HepG2 (cell line): ENCODE measurements at regions not wholly inside any gene's neighbourhood (a gene's known extent, or its start where the extent isn't known, plus 50 kb on each side); places are given as distances from the start of the nearest gene placed in this dataset.

ENCODE experiments used
- ATAC-seq: fragments of 200-7000 bp; cut with Tn5 transposase; 3 replicates; pipeline ENCODE4 v1.9.1; 2020; ENCODE audit warnings: mild to moderate bottlenecking, moderate library complexity
- BruUV-seq: library from RNA; stranded (reverse); fragments of 400-500 nt; replicated peaks from 2 replicates; lab custom pipeline; 2021; lab: Mats Ljungman, UMichigan
- CTCF ChIA-PET: fragments of 300-600 bp; formaldehyde crosslinking; extraction: SDS; loops from one replicate; lab custom pipeline; 2021; ENCODE audit warnings: low total read pairs, inconsistent platforms, low intra/inter-chr PET ratio; lab: Yijun Ruan, JAX
- POLR2A ChIA-PET: fragments of 350-600 bp; sonication (Branson Sonifier 250); formaldehyde crosslinking; loops from one replicate; lab custom pipeline; 2020; ENCODE audit warnings: antibody characterized with exemption, inconsistent platforms; lab: Yijun Ruan, JAX
- DNase-seq: peaks from one replicate; pipeline ENCODE4 v3.0.0-alpha.2; 2015; ENCODE audit warnings: low spot score
- FAIRE-seq: peaks from 3 replicates; lab custom pipeline; 2011; peaks lifted over from hg19 to GRCh38; lab: Jason Lieb, UNC
- H2AFZ ChIP-seq: one replicate; pipeline ENCODE4 v1.6.1; 2011; ENCODE audit warnings: low read length, inconsistent platforms
- H3K27ac ChIP-seq: fragments of 300-600 bp; 3 replicates; pipeline ENCODE4 v1.8.0; 2011; ENCODE audit warnings: mixed run types, mild to moderate bottlenecking, mixed read lengths, low read length, inconsistent platforms; ENCODE audit not compliant: insufficient read depth; ENCODE audit errors: extremely low read length
- H3K27me3 ChIP-seq, 2 experiments: fragments of 200-600 bp in 1 of 2; 2 replicates in 1 of 2; 3 replicates in 1 of 2; pipeline versions ENCODE4 v1.6.0 to v1.8.0; 2011; ENCODE audit warnings: low read length in 2 of 2, mild to moderate bottlenecking in 2 of 2, moderate library complexity in 2 of 2, inconsistent platforms in 1 of 2; ENCODE audit not compliant: insufficient read depth in 2 of 2, control insufficient read depth in 1 of 2
- H3K36me3 ChIP-seq, 2 experiments: fragments of 200-600 bp in 1 of 2; replicated peaks in 1 of 2; 2 replicates in 1 of 2; 3 replicates in 1 of 2; pipeline versions ENCODE4 v1.5.1 to v1.8.0; 2011; ENCODE audit warnings: low read length in 2 of 2, inconsistent platforms in 1 of 2; ENCODE audit not compliant: insufficient read depth in 2 of 2, control insufficient read depth in 1 of 2
- H3K4me1 ChIP-seq: 2 replicates; pipeline ENCODE4 v1.5.1; 2012; ENCODE audit warnings: low read length, inconsistent platforms; ENCODE audit not compliant: insufficient read depth
- H3K4me2 ChIP-seq: 2 replicates; pipeline ENCODE4 v1.6.0; 2011; ENCODE audit warnings: low read depth, low read length, inconsistent platforms
- H3K4me3 ChIP-seq, 3 experiments: fragments of 200-600 bp in 1 of 3; sonication (generic), shearing (Covaris generic) in 1 of 3; replicated peaks in 1 of 3; 2 replicates each; pipeline ENCODE4 v1.5.1; 2011 to 2016; ENCODE audit warnings: low read length in 3 of 3, inconsistent platforms in 2 of 3, low read depth in 2 of 3, mild to moderate bottlenecking in 2 of 3, control low read depth in 1 of 3, mixed read lengths in 1 of 3; ENCODE audit not compliant: insufficient read depth in 1 of 3
- H3K79me2 ChIP-seq: one replicate; pipeline ENCODE4 v1.6.1; 2011; ENCODE audit warnings: low read length, inconsistent platforms; ENCODE audit not compliant: insufficient read depth
- H3K9ac ChIP-seq: 2 replicates; pipeline ENCODE4 v1.6.0; 2011; ENCODE audit warnings: mild to moderate bottlenecking, low read depth, low read length, inconsistent platforms; ENCODE audit not compliant: insufficient read depth
- H3K9me3 ChIP-seq: 2 replicates; pipeline ENCODE4 v1.5.1; 2012; ENCODE audit warnings: mild to moderate bottlenecking, low read length
- H4K20me1 ChIP-seq: 2 replicates; pipeline ENCODE4 v1.6.0; 2011; ENCODE audit warnings: inconsistent platforms, mild to moderate bottlenecking, low read length, moderate library complexity; ENCODE audit not compliant: insufficient read depth
- CCAR2 ChIP-seq: fragments of 200-400 bp; formaldehyde crosslinking; optimal IDR thresholded peaks from 2 replicates; pipeline ENCODE3; 2018; ENCODE audit warnings: low read depth, mild to moderate bottlenecking, low read length, moderate library complexity
- CHD2 ChIP-seq: IDR thresholded peaks from 2 replicates; pipeline ENCODE4 v1.6.1; 2011; ENCODE audit warnings: low read depth, low read length, improper control_type of control experiment
- ELF4 ChIP-seq: sonication (generic); formaldehyde crosslinking; IDR thresholded peaks from 2 replicates; pipeline ENCODE4 v1.5.0; 2020; ENCODE audit warnings: missing genetic modification reagents, mild to moderate bottlenecking, moderate library complexity, borderline replicate concordance
- ESRRA ChIP-seq: sonication (generic); formaldehyde crosslinking; IDR thresholded peaks from 2 replicates; pipeline ENCODE4 v1.5.1; 2020; ENCODE audit warnings: mild to moderate bottlenecking, low read depth, missing genetic modification reagents
- GFI1 ChIP-seq: sonication (generic); formaldehyde crosslinking; IDR thresholded peaks from 2 replicates; pipeline ENCODE4 v1.5.0; 2020; ENCODE audit warnings: missing genetic modification reagents, mild to moderate bottlenecking, borderline replicate concordance
- HNRNPL ChIP-seq: fragments of 200-400 bp; formaldehyde crosslinking; IDR thresholded peaks from 2 replicates; pipeline ENCODE4 v1.6.1; 2017; ENCODE audit warnings: mild to moderate bottlenecking, low read depth, low read length
- KDM3A ChIP-seq: IDR thresholded peaks from 2 replicates; pipeline ENCODE4 v1.6.1; 2018; ENCODE audit warnings: low read depth, missing compliant biosample characterization
- KLF15 ChIP-seq: sonication (generic); formaldehyde crosslinking; IDR thresholded peaks from 2 replicates; pipeline ENCODE4 v1.8.1; 2023; ENCODE audit warnings: borderline replicate concordance, mild to moderate bottlenecking, inconsistent platforms, missing genetic modification reagents, mixed read lengths
- MZF1 ChIP-seq: sonication (generic); formaldehyde crosslinking; IDR thresholded peaks from 2 replicates; pipeline ENCODE4 v1.8.1; 2023; ENCODE audit warnings: mild to moderate bottlenecking, missing genetic modification reagents, borderline replicate concordance
- SMAD1 ChIP-seq: sonication (generic); formaldehyde crosslinking; IDR thresholded peaks from 2 replicates; pipeline ENCODE4 v1.4.0; 2020; ENCODE audit warnings: missing genetic modification reagents, low read depth, mild to moderate bottlenecking, borderline replicate concordance
- SMARCE1 ChIP-seq: fragments of 450-650 bp; IDR thresholded peaks from 2 replicates; pipeline ENCODE4 v1.6.1; 2017; ENCODE audit warnings: borderline replicate concordance
- SP2 ChIP-seq: sonication (generic); formaldehyde crosslinking; IDR thresholded peaks from 2 replicates; pipeline ENCODE4 v1.5.1; 2020; ENCODE audit warnings: mild to moderate bottlenecking, missing genetic modification reagents
- SRSF9 ChIP-seq: fragments of 200-400 bp; formaldehyde crosslinking; IDR thresholded peaks from 2 replicates; pipeline ENCODE4 v1.6.1; 2018; ENCODE audit warnings: borderline replicate concordance, mild to moderate bottlenecking, low read depth, low read length; ENCODE audit not compliant: insufficient read depth, poor library complexity, severe bottlenecking
- SUZ12 ChIP-seq: fragments of 150-350 bp; IDR thresholded peaks from 2 replicates; pipeline ENCODE4 v1.6.1; 2014; ENCODE audit warnings: low read depth, low read length
- TMF1 ChIP-seq: sonication (generic); formaldehyde crosslinking; IDR thresholded peaks from 2 replicates; pipeline ENCODE4 v1.8.1; 2022; ENCODE audit warnings: low read depth, missing genetic modification reagents
- ZBTB14 ChIP-seq: sonication (generic); formaldehyde crosslinking; IDR thresholded peaks from 2 replicates; pipeline ENCODE4 v1.4.0; 2020; ENCODE audit warnings: missing genetic modification reagents
- ZNF143 ChIP-seq: sonication (generic); formaldehyde crosslinking; IDR thresholded peaks from 2 replicates; pipeline ENCODE4 v1.4.0; 2020; ENCODE audit warnings: missing genetic modification reagents
- ZNF263 ChIP-seq: sonication (generic); formaldehyde crosslinking; IDR thresholded peaks from 2 replicates; pipeline ENCODE4 v1.4.0; 2020; ENCODE audit warnings: missing genetic modification reagents
- ZNF615 ChIP-seq: sonication (generic); formaldehyde crosslinking; IDR thresholded peaks from 2 replicates; pipeline ENCODE4 v1.5.0; 2020; ENCODE audit warnings: mild to moderate bottlenecking, missing genetic modification reagents, borderline replicate concordance
- ZNF781 ChIP-seq: sonication (generic); formaldehyde crosslinking; IDR thresholded peaks from 2 replicates; pipeline ENCODE4 v1.5.1; 2020; ENCODE audit warnings: borderline replicate concordance, mild to moderate bottlenecking, missing genetic modification reagents; ENCODE audit errors: not compliant biosample characterization
- WGBS: methylation state at CpG from one replicate; pipeline ENCODE4 v1.1.6; 2017; ENCODE audit warnings: low lambda C conversion rate; 5-methylcytosine and 5-hydroxymethylcytosine counted together
- in situ Hi-C: cut with HindIII; loops from 2 replicates; pipeline ENCODE4 v1.10.0; 2017; ENCODE audit warnings: low pct_unique_long_range_greater_than_20kb; ENCODE audit not compliant: extremely low pct_ligation_motif_present
- intact Hi-C: fragments of 100-400 bp; cut with micrococcal nuclease; formaldehyde crosslinking; loops from one replicate; pipeline ENCODE4 v1.10.0; 2022; ENCODE audit not compliant: unreplicated experiment

DNA sequence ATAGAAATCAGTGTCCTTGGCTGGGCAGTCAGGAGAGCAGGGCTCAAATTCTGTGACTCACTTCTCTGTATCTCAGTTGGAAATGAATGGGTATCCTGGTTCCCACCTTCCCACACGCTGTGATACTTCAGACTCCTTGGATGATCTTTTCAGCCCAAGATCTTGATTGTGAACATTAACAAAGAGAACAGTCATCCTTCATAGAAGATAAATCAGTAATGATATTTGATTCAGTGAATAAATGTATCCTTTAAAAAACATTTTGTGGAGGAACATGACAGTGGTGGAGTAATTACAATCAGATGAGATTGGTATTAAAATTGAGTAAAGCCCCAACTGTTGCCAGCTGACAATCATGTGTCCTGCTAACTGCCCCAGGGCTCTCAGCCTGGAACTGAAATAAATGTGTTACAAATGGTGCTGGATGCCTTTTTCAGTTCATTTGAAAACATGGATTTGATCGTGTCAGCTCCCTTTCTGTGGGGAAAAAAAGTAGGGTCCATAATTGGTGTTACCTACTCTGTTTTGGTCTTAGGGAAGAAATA, 72.9 kb upstream of the OR5AN1 start:
- Histone ChIP-seq H3K9ac (no peak overlapping the region), H3K27me3 (no peaks in the 10 kb centered on the region)
- ATAC-seq = no peak
- no peak for TF ChIP-seq ESRRA (CRISPR knock-in tag)
- TF ChIP-seq ZNF263 = no peak
- no peak for TF ChIP-seq HNRNPL
- TF ChIP-seq SP2 (CRISPR knock-in tag) = no peak
- TF ChIP-seq SUZ12 = no peak
- TF ChIP-seq SRSF9 = no peak
- no peak for TF ChIP-seq ELF4 (CRISPR knock-in tag)
- no peak for TF ChIP-seq TMF1 (CRISPR knock-in tag)
- no peak for TF ChIP-seq CHD2
- TF ChIP-seq ZBTB14 (CRISPR knock-in tag) = no peak
- no peak for TF ChIP-seq ZNF781 (CRISPR knock-in tag)
- no peak for TF ChIP-seq GFI1
- TF ChIP-seq SMAD1 (CRISPR knock-in tag) = no peak
- TF ChIP-seq CCAR2 = no peak
- no peak for TF ChIP-seq MZF1
- no peak for TF ChIP-seq KLF15 (CRISPR knock-in tag)
- TF ChIP-seq KDM3A (CRISPR knock-in tag) = no peak
- no peak for TF ChIP-seq ZNF143 (CRISPR knock-in tag)
- TF ChIP-seq SMARCE1 = no peak
- TF ChIP-seq ZNF615 (CRISPR knock-in tag) = no peak
- TF ChIP-seq, all 625 proteins: peak for 0
- BruUV-seq = no TSS peak
- Histone ChIP-seq H3K79me2 (no peaks in the 10 kb centered on the region), H3K9me3 (no peaks in the 10 kb centered on the region), H3K4me2 (no peak overlapping the region), H3K4me3 (no peak overlapping the region), H3K36me3 (no peaks in the 10 kb centered on the region), H3K27ac (no peak overlapping the region), H4K20me1 (no peaks in the 10 kb centered on the region), H2AFZ (no peak overlapping the region), H3K4me1 (no peaks in the 10 kb centered on the region)
- FAIRE-seq (no peak), DNase-seq (no peak)
- 0% methylated on average over 2 of the region's 2 CpGs for whole genome bisulfite sequencing
- POLR2A ChIA-PET = no interaction called here
- intact Hi-C loops = no loop called here
- in situ Hi-C loops = loop anchor here (10.0 kb wide), 1 partner anchor 111 kb away; the partner anchor contains the start of gene DTX4
- CTCF ChIA-PET = no interaction called here
